Gastroesophageal sphincter (tissue), 4 donors: ENCODE measurements at regions not wholly inside any gene's neighbourhood (a gene's known extent, or its start where the extent isn't known, plus 50 kb on each side); places are given as distances from the start of the nearest gene placed in this dataset.
"Not testable (repeated sequence)": the region's sequence is repeated elsewhere in the genome, so short reads cannot be mapped to it uniquely, and the experiment has no call there.

Experiments
- ATAC-seq: fragments of 150-250 bp; one replicate; pipeline ENCODE4 v1.9.1; 2016; ENCODE audit warnings: mild to moderate bottlenecking, moderate library complexity
- H3K27ac ChIP-seq, 4 donors: fragments of 200-600 bp; sonication (generic) in 3 of 4; 1 replicate in 3 of 4; 2 replicates in 1 of 4; pipeline ENCODE4 v1.5.1; 2016 to 2019
- H3K27me3 ChIP-seq: fragments of 200-600 bp; sonication (generic); one replicate; pipeline ENCODE4 v1.5.1; 2019
- H3K36me3 ChIP-seq, 2 donors: fragments of 200-600 bp; sonication (generic); one replicate each; pipeline ENCODE4 v1.5.1; 2019; ENCODE audit warnings: control low read depth in 1 of 2
- H3K4me1 ChIP-seq, 3 donors: fragments of 200-600 bp; sonication (generic); 1 replicate in 2 of 3; 2 replicates in 1 of 3; pipeline ENCODE4 v1.5.1; 2016 to 2019; ENCODE audit warnings: control low read depth in 2 of 3
- H3K4me3 ChIP-seq, 2 donors: fragments of 200-600 bp; sonication (generic); one replicate each; pipeline ENCODE4 v1.5.1; 2019; ENCODE audit warnings: mild to moderate bottlenecking in 1 of 2, moderate library complexity in 1 of 2
- H3K9me3 ChIP-seq, 3 donors: fragments of 200-600 bp; sonication (generic); one replicate each; pipeline ENCODE4 v1.5.1; 2017 to 2019; ENCODE audit warnings: control low read depth in 2 of 3
- CTCF ChIP-seq, 4 experiments: fragments of 200-600 bp in 2 of 4; fragments of 450-650 bp in 2 of 4; sonication (generic) in 1 of 4; IDR thresholded peaks; one replicate each; pipeline ENCODE4 v1.5.1; 2017 to 2019; ENCODE audit warnings: antibody characterized with exemption in 4 of 4, mild to moderate bottlenecking in 2 of 4, moderate library complexity in 2 of 4
- EP300 ChIP-seq: sonication (generic); formaldehyde crosslinking; IDR thresholded peaks from one replicate; pipeline ENCODE4 v1.6.1; 2017; ENCODE audit warnings: antibody characterized with exemption, mild to moderate bottlenecking
- POLR2A ChIP-seq, 2 donors: fragments of 450-650 bp; IDR thresholded peaks; one replicate each; pipeline ENCODE4 v1.6.1; 2017; ENCODE audit warnings: antibody characterized with exemption in 2 of 2, mild to moderate bottlenecking in 2 of 2, moderate library complexity in 1 of 2
- POLR2AphosphoS5 ChIP-seq: sonication (generic); formaldehyde crosslinking; IDR thresholded peaks from one replicate; pipeline ENCODE4 v1.6.1; 2017; ENCODE audit warnings: antibody characterized with exemption
- WGBS, 2 donors: methylation state at CpG; one replicate each; pipeline ENCODE4 v1.1.5; 2018; ENCODE audit warnings: low coverage in 1 of 2; 5-methylcytosine and 5-hydroxymethylcytosine counted together

- peaks cover 0 to 9% (median 0%) of the 10 kb centered on the region in 3 donors for H3K9me3 ChIP-seq
- no peak for ATAC-seq
- WGBS, 2 donors, result 60 to 65% methylated on average over 4 to 6 of the region's 7 CpGs
Measured at GRCh38 chr20:51931371-51931781, 129.1 kb upstream of the SALL4 start.

GRCh38 chr20:51930775-51931174 is 128.5 kb upstream of the SALL4 start:
- H3K4me1 ChIP-seq, result no peaks in the 10 kb centered on the region
- 60 to 76% methylated on average over 1 to 2 of the region's 3 CpGs for WGBS, 2 donors
- H3K27me3 ChIP-seq, result peaks cover 5% of the 10 kb centered on the region
- H3K36me3 ChIP-seq, result no peaks in the 10 kb centered on the region
- H3K9me3 ChIP-seq, result peaks cover 0 to 9% (median 0%) of the 10 kb centered on the region in 3 donors
- H3K27ac ChIP-seq, result no peak overlapping the region
- no peak overlapping the region for H3K4me3 ChIP-seq
- no peak for TF ChIP-seq CTCF (IDR thresholded peaks at IDR 0.05)
- no peak for TF ChIP-seq EP300
- no peak for TF ChIP-seq POLR2AphosphoS5
- TF ChIP-seq POLR2A (IDR thresholded peaks at IDR 0.05), result no peak
- ATAC-seq, result no peak

More at GRCh38 chr20:51931371-51931781, 129.1 kb upstream of the SALL4 start:
- no peak overlapping the region for H3K4me3 ChIP-seq
- TF ChIP-seq POLR2AphosphoS5 (no peak), POLR2A (IDR thresholded peaks at IDR 0.05) (no peak), EP300 (no peak), CTCF (IDR thresholded peaks at IDR 0.05) (no peak)
- no peak overlapping the region for H3K27ac ChIP-seq
- peaks cover 5% of the 10 kb centered on the region for H3K27me3 ChIP-seq
- H3K4me1 ChIP-seq, result no peaks in the 10 kb centered on the region
- H3K36me3 ChIP-seq, result no peaks in the 10 kb centered on the region

- 76 to 90% methylated on average over 2 of the region's 2 CpGs for WGBS, 2 donors
- Histone ChIP-seq H3K4me3 (no peak overlapping the region), H3K4me1 (no peaks in the 10 kb centered on the region), H3K27ac (no peak overlapping the region), H3K27me3 (no peaks in the 10 kb centered on the region), H3K9me3 (peaks cover 0 to 9% (median 0%) of the 10 kb centered on the region in 3 donors), H3K36me3 (no peaks in the 10 kb centered on the region)
- ATAC-seq, result no peak
- no peak for TF ChIP-seq CTCF (IDR thresholded peaks at IDR 0.05)
- no peak for TF ChIP-seq EP300
- TF ChIP-seq POLR2A (IDR thresholded peaks at IDR 0.05), result no peak
- no peak for TF ChIP-seq POLR2AphosphoS5
Measured at GRCh38 chr20:51928931-51929330, 126.6 kb upstream of the SALL4 start.

DNA sequence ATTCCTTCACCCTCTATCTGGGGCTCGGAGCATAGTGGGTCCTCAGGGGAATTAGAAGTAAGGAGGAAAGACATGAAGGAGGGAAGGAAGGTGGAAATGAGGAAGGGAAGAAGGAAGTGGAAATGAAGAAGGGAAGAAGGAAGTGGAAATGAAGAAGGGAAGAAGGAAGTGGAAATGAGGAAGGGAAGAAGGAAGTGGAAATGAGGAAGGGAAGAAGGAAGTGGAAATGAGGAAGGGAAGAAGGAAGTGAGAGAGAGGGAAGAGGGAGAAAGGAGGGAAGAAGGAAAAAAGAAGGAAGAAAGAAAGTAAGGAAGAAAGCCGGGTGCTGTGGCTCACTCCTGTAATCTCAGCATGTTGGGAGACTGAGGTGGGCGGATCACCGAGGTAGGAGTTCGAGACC is 125.6 kb upstream of the SALL4 start:
- not testable (repeated sequence) for H3K27ac ChIP-seq, H3K36me3 ChIP-seq, H3K27me3 ChIP-seq, H3K4me1 ChIP-seq, H3K4me3 ChIP-seq, ATAC-seq, H3K9me3 ChIP-seq
- WGBS, 2 donors, result 84 to 97% methylated on average over 4 to 5 of the region's 5 CpGs

- Histone ChIP-seq H3K4me1 (no peaks in the 10 kb centered on the region), H3K36me3 (no peaks in the 10 kb centered on the region), H3K27ac (no peak overlapping the region), H3K9me3 (peaks cover 0 to 9% (median 0%) of the 10 kb centered on the region in 3 donors), H3K27me3 (no peaks in the 10 kb centered on the region), H3K4me3 (no peak overlapping the region)
- TF ChIP-seq EP300, result no peak
- no peak for TF ChIP-seq POLR2A (IDR thresholded peaks at IDR 0.05)
- no peak for TF ChIP-seq POLR2AphosphoS5
- TF ChIP-seq CTCF (IDR thresholded peaks at IDR 0.05), result no peak
- ATAC-seq, result no peak
- WGBS, 2 donors, result 68 to 72% methylated on average over 10 of the region's 14 CpGs
Measured at GRCh38 chr20:51926670-51927305, 124.5 kb upstream of the SALL4 start.
